ENCODE measurements at regions not wholly inside any gene's neighbourhood (a gene's known extent, or its start where the extent isn't known, plus 50 kb on each side); places are given as distances from the start of the nearest gene placed in this dataset.

- no peaks in the 10 kb centered on the region for H3K4me1 ChIP-seq (ENCODE audit: control insufficient read depth, insufficient read depth, low read length)
- H3K4me2 ChIP-seq (ENCODE audit: low read length): no peak overlapping the region
- H3K36me3 ChIP-seq (ENCODE audit: insufficient read depth, low read length): no peaks in the 10 kb centered on the region
- H3K9ac ChIP-seq (ENCODE audit: low read depth, low read length): no peak overlapping the region
- H3K4me3 ChIP-seq (ENCODE audit: low read length): no peak overlapping the region
- no peaks in the 10 kb centered on the region for H3K9me3 ChIP-seq (replicated peaks; ENCODE audit: low read length)
- peaks cover 25% of the 10 kb centered on the region for H3K27me3 ChIP-seq (ENCODE audit: control insufficient read depth, insufficient read depth, low read length)
These were observed 97.6 kb downstream of the BARX1 start for GRCh38 chr9:93857528-93857927.

- Histone ChIP-seq H3K27me3 (ENCODE audit: control insufficient read depth, insufficient read depth, low read length) (peaks cover 22% of the 10 kb centered on the region), H3K4me2 (ENCODE audit: low read length) (no peak overlapping the region), H3K36me3 (ENCODE audit: insufficient read depth, low read length) (no peaks in the 10 kb centered on the region), H3K9me3 (replicated peaks; ENCODE audit: low read length) (no peaks in the 10 kb centered on the region), H3K9ac (ENCODE audit: low read depth, low read length) (no peak overlapping the region), H3K4me3 (ENCODE audit: low read length) (no peak overlapping the region), H3K4me1 (ENCODE audit: control insufficient read depth, insufficient read depth, low read length) (no peaks in the 10 kb centered on the region)
These were observed 102.4 kb downstream of the BARX1 start for GRCh38 chr9:93852728-93853127.

DNA sequence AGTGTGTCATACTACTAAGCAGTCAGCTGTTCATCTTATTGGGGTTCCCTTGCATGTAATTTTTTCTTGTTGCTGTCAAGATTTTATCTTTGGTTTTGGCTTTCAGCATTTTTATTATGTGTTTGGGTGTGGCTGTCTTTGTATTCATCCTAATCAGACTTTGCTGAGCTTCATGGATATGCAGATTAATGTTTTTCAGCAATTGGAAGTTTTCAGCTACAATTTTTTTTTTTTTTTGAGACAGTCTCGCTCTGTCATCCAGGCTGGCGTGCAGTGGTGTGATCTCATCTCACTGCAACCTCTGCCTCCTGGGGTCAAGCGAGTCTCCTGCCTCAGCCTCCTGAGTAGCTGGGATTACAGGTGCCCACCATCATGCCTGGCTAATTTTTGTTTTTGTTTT, 108.8 kb downstream of the BARX1 start:
- no peak overlapping the region for H3K4me2 ChIP-seq (ENCODE audit: low read length)
- peaks cover 7% of the 10 kb centered on the region for H3K27me3 ChIP-seq (ENCODE audit: control insufficient read depth, insufficient read depth, low read length)
- H3K4me1 ChIP-seq (ENCODE audit: control insufficient read depth, insufficient read depth, low read length): no peaks in the 10 kb centered on the region
- no peaks in the 10 kb centered on the region for H3K9me3 ChIP-seq (replicated peaks; ENCODE audit: low read length)
- no peak overlapping the region for H3K4me3 ChIP-seq (ENCODE audit: low read length)
- H3K36me3 ChIP-seq (ENCODE audit: insufficient read depth, low read length): no peaks in the 10 kb centered on the region
- H3K9ac ChIP-seq (ENCODE audit: low read depth, low read length): no peak overlapping the region

DNA sequence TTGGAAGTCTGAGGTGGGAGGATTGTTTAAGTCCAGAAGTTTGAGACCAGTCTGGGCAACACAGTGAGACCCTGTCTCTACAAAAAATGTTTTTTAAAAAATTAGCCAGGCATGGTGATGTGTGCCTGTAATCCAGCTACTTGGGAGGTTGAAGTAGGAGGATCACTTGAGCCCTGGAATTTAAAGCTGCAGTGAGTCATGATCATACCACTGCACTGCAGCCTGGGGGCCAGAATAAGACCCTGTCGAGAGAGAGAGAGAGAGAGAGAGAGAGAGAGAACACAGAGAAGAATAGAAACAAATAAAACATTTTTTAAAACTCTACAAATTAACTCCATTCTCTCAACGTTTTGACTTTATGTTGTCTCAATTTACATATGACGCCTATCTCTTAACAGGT, 111.8 kb downstream of the BARX1 start:
- Histone ChIP-seq H3K36me3 (ENCODE audit: insufficient read depth, low read length) (no peaks in the 10 kb centered on the region), H3K9ac (ENCODE audit: low read depth, low read length) (no peak overlapping the region), H3K4me1 (ENCODE audit: control insufficient read depth, insufficient read depth, low read length) (no peaks in the 10 kb centered on the region), H3K27me3 (ENCODE audit: control insufficient read depth, insufficient read depth, low read length) (no peaks in the 10 kb centered on the region), H3K4me3 (ENCODE audit: low read length) (no peak overlapping the region), H3K4me2 (ENCODE audit: low read length) (no peak overlapping the region), H3K9me3 (replicated peaks; ENCODE audit: low read length) (no peaks in the 10 kb centered on the region)

DNA sequence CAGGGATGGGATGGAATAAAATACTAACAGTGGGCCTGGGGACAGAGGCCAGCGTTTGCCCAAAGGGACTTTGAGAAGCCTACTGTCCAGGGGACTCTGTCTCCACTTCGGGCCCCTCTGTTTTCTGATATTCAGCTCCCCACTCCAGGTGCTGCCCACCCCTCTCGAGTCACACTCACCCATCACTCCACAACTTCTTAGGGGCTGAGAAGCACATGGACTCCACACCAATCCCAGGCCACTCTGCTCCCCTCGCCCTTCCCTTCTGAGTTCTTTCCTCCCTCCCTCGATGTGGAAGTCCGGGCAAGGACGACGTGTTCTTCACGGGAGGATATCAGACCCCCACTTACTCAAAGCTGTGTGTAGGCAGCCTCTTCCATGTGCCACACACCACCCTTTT, 124.5 kb downstream of the BARX1 start:
- Histone ChIP-seq H3K4me1 (ENCODE audit: control insufficient read depth, insufficient read depth, low read length) (no peaks in the 10 kb centered on the region), H3K4me2 (ENCODE audit: low read length) (no peak overlapping the region), H3K9ac (ENCODE audit: low read depth, low read length) (no peak overlapping the region), H3K4me3 (ENCODE audit: low read length) (no peak overlapping the region), H3K27me3 (ENCODE audit: control insufficient read depth, insufficient read depth, low read length) (no peaks in the 10 kb centered on the region), H3K9me3 (replicated peaks; ENCODE audit: low read length) (no peaks in the 10 kb centered on the region), H3K36me3 (ENCODE audit: insufficient read depth, low read length) (no peaks in the 10 kb centered on the region)

GRCh38 chr9:93830012-93830596, 125.1 kb downstream of the BARX1 start:
- no peak overlapping the region for H3K4me3 ChIP-seq (ENCODE audit: low read length)
- H3K9me3 ChIP-seq (replicated peaks; ENCODE audit: low read length): no peaks in the 10 kb centered on the region
- H3K36me3 ChIP-seq (ENCODE audit: insufficient read depth, low read length): no peaks in the 10 kb centered on the region
- H3K4me1 ChIP-seq (ENCODE audit: control insufficient read depth, insufficient read depth, low read length): no peaks in the 10 kb centered on the region
- no peaks in the 10 kb centered on the region for H3K27me3 ChIP-seq (ENCODE audit: control insufficient read depth, insufficient read depth, low read length)
- H3K9ac ChIP-seq (ENCODE audit: low read depth, low read length): no peak overlapping the region
- no peak overlapping the region for H3K4me2 ChIP-seq (ENCODE audit: low read length)

DNA sequence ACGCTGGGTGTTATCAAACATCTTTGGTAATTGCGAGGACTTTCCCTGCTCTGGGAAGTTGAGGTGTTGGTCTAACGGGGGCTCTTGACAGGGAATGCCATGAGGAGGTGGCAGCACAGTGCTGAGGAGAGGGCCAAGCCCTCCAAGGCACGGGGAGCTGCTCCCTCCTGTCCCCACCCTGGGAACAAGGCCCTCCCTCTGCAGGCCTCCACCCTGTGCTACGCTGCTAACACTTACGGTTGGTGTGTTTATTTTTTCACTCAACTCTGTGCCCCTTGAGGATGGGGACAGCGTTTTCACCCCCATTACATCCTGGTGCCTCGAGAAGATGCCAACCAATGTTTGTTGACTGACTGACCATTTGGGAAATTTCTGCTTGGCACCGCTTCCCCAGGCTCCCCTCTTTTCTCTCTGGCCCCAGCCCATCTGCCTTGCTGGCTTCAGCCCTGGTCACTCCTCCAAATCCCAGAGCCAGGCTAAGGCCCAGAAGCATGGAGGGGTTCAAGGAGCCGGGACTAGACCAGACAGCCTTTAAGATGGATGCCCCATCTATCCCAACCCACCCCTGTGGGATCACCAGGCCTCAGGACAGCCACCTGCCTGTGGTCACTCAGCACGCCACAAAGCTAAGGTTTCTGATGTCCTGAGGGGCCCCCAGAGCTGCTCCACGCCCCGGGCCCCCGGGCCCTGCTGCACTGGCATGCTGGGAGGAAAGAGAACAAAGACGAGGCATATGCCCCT, 125.7 kb downstream of the BARX1 start:
- H3K36me3 ChIP-seq (ENCODE audit: insufficient read depth, low read length): no peaks in the 10 kb centered on the region
- no peak overlapping the region for H3K4me2 ChIP-seq (ENCODE audit: low read length)
- no peaks in the 10 kb centered on the region for H3K4me1 ChIP-seq (ENCODE audit: control insufficient read depth, insufficient read depth, low read length)
- H3K9me3 ChIP-seq (replicated peaks; ENCODE audit: low read length): no peaks in the 10 kb centered on the region
- H3K27me3 ChIP-seq (ENCODE audit: control insufficient read depth, insufficient read depth, low read length): no peaks in the 10 kb centered on the region
- no peak overlapping the region for H3K4me3 ChIP-seq (ENCODE audit: low read length)
- no peak overlapping the region for H3K9ac ChIP-seq (ENCODE audit: low read depth, low read length)

- no peaks in the 10 kb centered on the region for H3K27me3 ChIP-seq (ENCODE audit: control insufficient read depth, insufficient read depth, low read length)
- H3K4me1 ChIP-seq (ENCODE audit: control insufficient read depth, insufficient read depth, low read length): no peaks in the 10 kb centered on the region
- H3K9ac ChIP-seq (ENCODE audit: low read depth, low read length): no peak overlapping the region
- H3K4me3 ChIP-seq (ENCODE audit: low read length): no peak overlapping the region
- no peak overlapping the region for H3K4me2 ChIP-seq (ENCODE audit: low read length)
- H3K9me3 ChIP-seq (replicated peaks; ENCODE audit: low read length): no peaks in the 10 kb centered on the region
- no peaks in the 10 kb centered on the region for H3K36me3 ChIP-seq (ENCODE audit: insufficient read depth, low read length)
These were observed 126.6 kb downstream of the BARX1 start for GRCh38 chr9:93828331-93829097.

- peak overlapping the region; percentile 84 for H3K4me2 ChIP-seq (ENCODE audit: low read length)
- no peaks in the 10 kb centered on the region for H3K27me3 ChIP-seq (ENCODE audit: control insufficient read depth, insufficient read depth, low read length)
These were observed 127.4 kb downstream of the BARX1 start for GRCh38 chr9:93827545-93828330.

GRCh38 chr9:93826905-93827544, 128.1 kb downstream of the BARX1 start:
- H3K9ac ChIP-seq (ENCODE audit: low read depth, low read length): no peak overlapping the region
- no peak overlapping the region for H3K4me2 ChIP-seq (ENCODE audit: low read length)
- H3K36me3 ChIP-seq (ENCODE audit: insufficient read depth, low read length): no peaks in the 10 kb centered on the region
- H3K4me3 ChIP-seq (ENCODE audit: low read length): no peak overlapping the region
- no peaks in the 10 kb centered on the region for H3K9me3 ChIP-seq (replicated peaks; ENCODE audit: low read length)
- H3K4me1 ChIP-seq (ENCODE audit: control insufficient read depth, insufficient read depth, low read length): no peaks in the 10 kb centered on the region
- H3K27me3 ChIP-seq (ENCODE audit: control insufficient read depth, insufficient read depth, low read length): no peaks in the 10 kb centered on the region

More at GRCh38 chr9:93827545-93828330, 127.4 kb downstream of the BARX1 start:
- Histone ChIP-seq H3K36me3 (ENCODE audit: insufficient read depth, low read length) (no peaks in the 10 kb centered on the region), H3K9ac (ENCODE audit: low read depth, low read length) (peak overlapping the region; percentile 13), H3K4me1 (ENCODE audit: control insufficient read depth, insufficient read depth, low read length) (no peaks in the 10 kb centered on the region), H3K4me3 (ENCODE audit: low read length) (peak overlapping the region; percentile 63), H3K9me3 (replicated peaks; ENCODE audit: low read length) (no peaks in the 10 kb centered on the region)

DNA sequence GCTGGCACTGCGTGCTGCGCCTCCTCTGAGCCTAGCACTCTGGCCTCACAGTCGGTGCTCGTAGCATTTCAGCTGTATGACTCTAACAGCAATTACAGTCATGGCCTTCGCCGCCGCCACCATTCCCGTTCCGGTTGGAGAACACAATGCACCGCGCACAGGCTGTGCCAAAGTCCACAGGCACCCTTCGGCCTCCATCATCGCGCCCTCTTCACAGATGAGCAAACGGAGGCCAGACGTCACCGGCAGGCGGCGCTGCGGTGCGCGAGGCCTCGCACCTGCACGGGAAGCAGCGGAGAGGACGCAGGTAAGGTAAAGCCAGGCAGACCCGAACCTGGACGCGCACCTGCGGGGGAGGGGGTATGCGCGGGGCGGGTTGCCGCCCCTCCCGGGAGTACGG, 128.9 kb downstream of the BARX1 start:
- Histone ChIP-seq H3K4me1 (ENCODE audit: control insufficient read depth, insufficient read depth, low read length) (no peaks in the 10 kb centered on the region), H3K9me3 (replicated peaks; ENCODE audit: low read length) (no peaks in the 10 kb centered on the region), H3K4me2 (ENCODE audit: low read length) (no peak overlapping the region), H3K36me3 (ENCODE audit: insufficient read depth, low read length) (no peaks in the 10 kb centered on the region), H3K27me3 (ENCODE audit: control insufficient read depth, insufficient read depth, low read length) (no peaks in the 10 kb centered on the region), H3K4me3 (ENCODE audit: low read length) (no peak overlapping the region), H3K9ac (ENCODE audit: low read depth, low read length) (no peak overlapping the region)
